ENCODE measurements at regions not wholly inside any gene's neighbourhood (a gene's known extent, or its start where the extent isn't known, plus 50 kb on each side); places are given as distances from the start of the nearest gene placed in this dataset.

DNA sequence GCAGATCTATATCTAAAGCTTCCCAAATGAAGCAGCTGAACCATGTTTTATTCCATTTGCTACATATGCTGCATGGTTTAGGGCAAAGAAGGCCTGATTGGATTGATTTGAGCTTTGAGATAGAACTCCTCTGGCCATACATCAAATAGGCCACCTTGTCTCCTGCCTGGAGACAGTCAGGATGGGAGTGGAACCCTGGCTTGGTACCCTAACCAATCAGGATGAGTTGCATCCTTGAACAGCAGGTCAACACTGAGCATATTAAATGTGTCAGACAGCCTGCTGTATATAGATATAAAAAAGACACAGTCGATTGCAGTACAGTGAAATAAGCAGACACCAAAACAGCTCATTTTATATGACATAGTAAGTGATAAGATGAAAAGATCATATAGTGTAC, 291.7 kb downstream of the NUAK1 start:
- ChIA-PET CTCF (no interaction called here), POLR2A (no interaction called here), RAD21 (ENCODE audit: low non-redundant PET in 1 of 2, low total read pairs in 2 of 2, uncharacterized antibody in 2 of 2, unreplicated experiment in 2 of 2) (no interaction called here)
- Histone ChIP-seq H3K79me2 (ENCODE audit: insufficient read depth, low read length) (no peaks in the 10 kb centered on the region), H2AFZ (ENCODE audit: low read depth, low read length, poor library complexity, severe bottlenecking) (no peak overlapping the region), H3K27me3 (ENCODE audit: insufficient read depth, low read length) (peaks cover 22% of the 10 kb centered on the region), H3K27ac (ENCODE audit: low read depth, low read length) (no peak overlapping the region), H3K9me2 (ENCODE audit: insufficient read depth) (no peaks in the 10 kb centered on the region), H3K9me3 (ENCODE audit: control insufficient read depth in 1 of 2, insufficient read depth in 1 of 2, low read depth in 1 of 2, low read length in 2 of 2) (no peaks in the 10 kb centered on the region), H3K36me3 (ENCODE audit: control insufficient read depth in 1 of 2, insufficient read depth in 2 of 2, low read length in 2 of 2) (no peaks in the 10 kb centered on the region), H3K4me1 (ENCODE audit: control insufficient read depth in 1 of 2, insufficient read depth in 2 of 2, low read length in 2 of 2) (no peaks in the 10 kb centered on the region), H3K4me3 (replicated peaks in 1 of 2; ENCODE audit: low read depth in 1 of 2, low read length in 2 of 2) (no peak overlapping the region), H4K20me1 (ENCODE audit: insufficient read depth) (no peaks in the 10 kb centered on the region), H3K4me2 (ENCODE audit: low read length) (no peak overlapping the region), H3K9ac (ENCODE audit: low read length) (no peak overlapping the region)
- BruUV-seq (replicated peaks), result no TSS peak
- intact Hi-C loops (cut with micrococcal nuclease), result no loop called here
- TF ChIP-seq ZBTB33 (IDR thresholded peaks at IDR 0.05; ENCODE audit: extremely low read depth, insufficient replicate concordance, low read length) (no peak), CTCF (IDR thresholded peaks at IDR 0.05 in 2 of 3, conservative IDR thresholded peaks at IDR 0.05 in 1 of 3; ENCODE audit: borderline replicate concordance in 1 of 3, insufficient read depth in 1 of 3, low read depth in 2 of 3, low read length in 2 of 3) (no peak), EZH2 (IDR thresholded peaks at IDR 0.05) (no peak), POLR2A (IDR thresholded peaks at IDR 0.05; ENCODE audit: borderline replicate concordance, extremely low read depth, insufficient read depth, insufficient read length) (no peak), FOSL1 (IDR thresholded peaks at IDR 0.05; ENCODE audit: low read depth) (no peak), RAD21 (IDR thresholded peaks at IDR 0.05; ENCODE audit: low read depth) (no peak), CBX3 (IDR thresholded peaks at IDR 0.05; ENCODE audit: low read depth) (no peak), POLR2AphosphoS5 (IDR thresholded peaks at IDR 0.05; ENCODE audit: low read depth, low read length) (no peak), EZH2phosphoT487 (IDR thresholded peaks at IDR 0.05; ENCODE audit: borderline replicate concordance) (no peak), ZFX (IDR thresholded peaks at IDR 0.05) (no peak), TCF7L2 (IDR thresholded peaks at IDR 0.05; ENCODE audit: borderline replicate concordance, extremely low read depth, insufficient read depth, insufficient read length) (no peak), SP1 (IDR thresholded peaks at IDR 0.05; ENCODE audit: low read depth) (no peak), YY1 (IDR thresholded peaks at IDR 0.05; ENCODE audit: extremely low read depth, insufficient replicate concordance, low read depth, low read length) (no peak), ELF1 (IDR thresholded peaks at IDR 0.05; ENCODE audit: borderline replicate concordance, low read depth) (no peak), MAX (IDR thresholded peaks at IDR 0.05) (no peak), CEBPB (IDR thresholded peaks at IDR 0.05; ENCODE audit: low read depth) (no peak)
- TF ChIP-seq, protein P1, sequence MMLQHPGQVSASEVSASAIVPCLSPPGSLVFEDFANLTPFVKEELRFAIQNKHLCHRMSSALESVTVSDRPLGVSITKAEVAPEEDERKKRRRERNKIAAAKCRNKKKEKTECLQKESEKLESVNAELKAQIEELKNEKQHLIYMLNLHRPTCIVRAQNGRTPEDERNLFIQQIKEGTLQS (IDR thresholded peaks at IDR 0.05), result no peak
- TF ChIP-seq, protein P2, sequence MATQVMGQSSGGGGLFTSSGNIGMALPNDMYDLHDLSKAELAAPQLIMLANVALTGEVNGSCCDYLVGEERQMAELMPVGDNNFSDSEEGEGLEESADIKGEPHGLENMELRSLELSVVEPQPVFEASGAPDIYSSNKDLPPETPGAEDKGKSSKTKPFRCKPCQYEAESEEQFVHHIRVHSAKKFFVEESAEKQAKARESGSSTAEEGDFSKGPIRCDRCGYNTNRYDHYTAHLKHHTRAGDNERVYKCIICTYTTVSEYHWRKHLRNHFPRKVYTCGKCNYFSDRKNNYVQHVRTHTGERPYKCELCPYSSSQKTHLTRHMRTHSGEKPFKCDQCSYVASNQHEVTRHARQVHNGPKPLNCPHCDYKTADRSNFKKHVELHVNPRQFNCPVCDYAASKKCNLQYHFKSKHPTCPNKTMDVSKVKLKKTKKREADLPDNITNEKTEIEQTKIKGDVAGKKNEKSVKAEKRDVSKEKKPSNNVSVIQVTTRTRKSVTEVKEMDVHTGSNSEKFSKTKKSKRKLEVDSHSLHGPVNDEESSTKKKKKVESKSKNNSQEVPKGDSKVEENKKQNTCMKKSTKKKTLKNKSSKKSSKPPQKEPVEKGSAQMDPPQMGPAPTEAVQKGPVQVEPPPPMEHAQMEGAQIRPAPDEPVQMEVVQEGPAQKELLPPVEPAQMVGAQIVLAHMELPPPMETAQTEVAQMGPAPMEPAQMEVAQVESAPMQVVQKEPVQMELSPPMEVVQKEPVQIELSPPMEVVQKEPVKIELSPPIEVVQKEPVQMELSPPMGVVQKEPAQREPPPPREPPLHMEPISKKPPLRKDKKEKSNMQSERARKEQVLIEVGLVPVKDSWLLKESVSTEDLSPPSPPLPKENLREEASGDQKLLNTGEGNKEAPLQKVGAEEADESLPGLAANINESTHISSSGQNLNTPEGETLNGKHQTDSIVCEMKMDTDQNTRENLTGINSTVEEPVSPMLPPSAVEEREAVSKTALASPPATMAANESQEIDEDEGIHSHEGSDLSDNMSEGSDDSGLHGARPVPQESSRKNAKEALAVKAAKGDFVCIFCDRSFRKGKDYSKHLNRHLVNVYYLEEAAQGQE (IDR thresholded peaks at IDR 0.05; ENCODE audit: low read depth), result no peak
- ATAC-seq (no peak), DNase-seq (ENCODE audit: low read depth, low spot score) (no peak)
